NCI-H2196 treated with DMSO at 0.1 percent for 48 hours (cell line): ENCODE measurements at regions not wholly inside any gene's neighbourhood (a gene's known extent, or its start where the extent isn't known, plus 50 kb on each side); places are given as distances from the start of the nearest gene placed in this dataset.
"Not testable (repeated sequence)": the region's sequence is repeated elsewhere in the genome, so short reads cannot be mapped to it uniquely, and the experiment has no call there.

ENCODE experiments used
- DNase-seq: peaks from one replicate; lab custom pipeline; 2025; ENCODE audit not compliant: unreplicated experiment; lab: John Stamatoyannopoulos, UW

DNA sequence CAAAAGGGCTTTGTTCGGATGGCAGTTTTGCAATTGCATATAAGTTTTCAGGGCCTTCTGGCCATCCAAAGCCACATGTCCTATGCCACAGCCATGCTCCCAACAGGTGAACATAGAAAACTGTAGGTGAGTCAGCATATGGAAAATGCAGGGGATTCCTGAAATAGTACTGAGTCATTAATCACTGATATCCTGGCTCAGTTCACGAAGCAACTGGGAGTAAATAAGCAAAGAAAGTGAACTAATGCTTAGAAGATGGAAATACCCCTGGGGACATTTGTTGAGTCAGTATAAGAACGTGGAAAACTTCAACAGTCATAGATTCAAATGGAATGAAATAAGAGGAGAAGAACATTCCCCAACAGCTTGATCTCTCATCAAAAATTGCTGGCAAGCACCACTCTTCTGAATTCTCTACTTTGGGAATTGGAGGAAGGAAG, 148.9 kb upstream of the RUNX1 start:
- no peak for DNase-seq

GRCh38 chr21:35197191-35197590, 148.1 kb upstream of the RUNX1 start:
- no peak for DNase-seq

DNA sequence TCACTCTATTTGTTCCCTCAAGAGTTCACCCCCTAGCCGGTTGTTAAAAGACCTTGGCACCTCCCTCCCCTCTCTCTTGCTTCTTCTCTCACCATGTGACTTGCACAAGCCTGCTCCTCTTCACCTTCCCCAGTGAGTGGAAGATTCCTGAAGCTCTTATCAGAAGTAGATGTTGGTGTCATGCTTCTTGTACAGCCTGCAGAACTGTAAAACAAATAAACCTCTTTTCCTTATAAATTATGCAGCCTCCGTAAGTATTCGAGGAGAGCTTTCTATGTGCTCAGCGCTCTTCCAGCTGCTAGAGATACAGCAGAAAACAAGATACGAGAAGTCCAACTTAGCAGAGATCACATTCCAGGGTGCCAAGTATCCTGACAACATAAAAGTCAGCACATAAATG, 147.0 kb upstream of the RUNX1 start:
- DNase-seq: no peak

GRCh38 chr21:35195232-35195631, 146.1 kb upstream of the RUNX1 start:
- DNase-seq: no peak

GRCh38 chr21:35191754-35192153, 142.7 kb upstream of the RUNX1 start:
- DNase-seq: no peak

GRCh38 chr21:35191128-35191527, 142.0 kb upstream of the RUNX1 start:
- DNase-seq: no peak

GRCh38 chr21:35190201-35190701, 141.1 kb upstream of the RUNX1 start:
- no peak for DNase-seq

DNA sequence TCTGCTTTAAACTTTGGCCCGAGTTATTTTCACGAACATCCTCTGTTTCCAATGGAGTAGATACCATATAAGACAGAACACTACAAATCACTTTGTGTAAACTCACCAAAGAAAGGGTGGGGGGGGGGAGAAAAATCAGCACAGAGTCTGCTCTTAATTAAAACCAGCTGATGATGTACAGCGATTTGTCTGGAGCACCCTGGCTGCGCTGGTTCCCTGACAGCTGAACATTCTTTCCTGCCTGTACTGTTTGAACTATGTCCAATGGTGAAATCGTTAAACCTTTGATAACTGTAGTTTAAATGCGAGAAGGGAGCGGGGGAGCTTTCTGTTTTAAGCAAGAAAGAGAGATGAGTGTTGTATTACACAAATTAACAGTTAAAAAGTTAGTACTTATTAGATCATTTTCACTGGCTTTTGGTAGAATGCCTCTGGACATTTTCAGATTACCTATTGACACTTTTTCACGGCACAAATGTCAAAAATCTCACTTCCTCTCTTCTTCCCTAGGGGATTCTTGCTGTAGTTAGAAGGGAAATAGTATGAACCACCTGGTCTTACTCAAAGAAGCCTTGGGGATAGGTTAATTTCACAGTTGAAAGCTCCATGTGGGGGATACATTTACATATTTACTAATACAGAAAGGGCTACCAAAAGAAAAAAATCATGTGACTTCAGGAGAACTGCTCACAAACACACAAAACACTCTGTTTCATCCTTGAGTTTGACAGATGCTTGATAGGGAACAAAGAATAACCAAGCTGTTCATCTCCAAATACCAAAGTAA, 140.2 kb upstream of the RUNX1 start:
- DNase-seq: no peak

DNA sequence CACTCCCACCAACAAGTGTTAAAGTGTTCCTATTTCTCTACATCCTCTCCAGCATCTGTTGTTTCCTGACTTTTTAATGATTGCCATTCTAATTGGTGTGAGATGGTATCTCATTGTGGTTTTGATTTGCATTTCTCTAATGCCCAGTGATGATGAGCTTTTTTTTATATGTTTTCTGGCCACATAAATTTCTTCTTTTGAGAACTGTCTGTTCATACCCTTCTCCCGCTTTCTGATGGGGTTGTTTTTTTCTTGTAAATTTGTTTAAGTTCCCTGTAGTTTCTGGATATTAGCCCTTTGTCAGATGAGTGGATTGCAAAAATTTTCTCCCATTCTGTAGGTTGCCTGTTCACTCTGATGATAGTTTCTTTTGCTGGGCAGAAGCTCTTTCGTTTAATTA, 134.3 kb upstream of the RUNX1 start:
- not testable (repeated sequence) for DNase-seq

GRCh38 chr21:35179990-35180540, 131.0 kb upstream of the RUNX1 start:
- no peak for DNase-seq

- DNase-seq: no peak
Observed at GRCh38 chr21:35178827-35179226, 129.7 kb upstream of the RUNX1 start.

DNA sequence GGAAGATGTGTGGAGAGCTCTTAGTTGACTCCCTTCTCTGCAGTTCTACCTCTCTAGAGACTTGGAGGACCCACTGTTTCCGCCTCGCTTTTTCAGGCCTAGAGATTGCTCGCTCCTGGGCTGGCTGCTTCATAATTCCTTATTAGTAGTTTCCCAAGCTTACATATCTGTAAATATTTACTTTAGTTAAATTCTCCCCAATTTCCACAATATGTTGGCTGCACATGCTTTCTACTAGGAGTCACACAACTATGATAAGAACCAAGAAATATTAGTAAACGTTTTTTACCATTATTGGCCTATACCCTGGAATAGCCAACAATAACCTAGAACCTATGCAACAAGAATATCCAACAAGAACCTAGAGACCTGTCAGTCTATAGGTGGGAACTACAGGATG, 129.0 kb upstream of the RUNX1 start:
- DNase-seq: no peak

DNA sequence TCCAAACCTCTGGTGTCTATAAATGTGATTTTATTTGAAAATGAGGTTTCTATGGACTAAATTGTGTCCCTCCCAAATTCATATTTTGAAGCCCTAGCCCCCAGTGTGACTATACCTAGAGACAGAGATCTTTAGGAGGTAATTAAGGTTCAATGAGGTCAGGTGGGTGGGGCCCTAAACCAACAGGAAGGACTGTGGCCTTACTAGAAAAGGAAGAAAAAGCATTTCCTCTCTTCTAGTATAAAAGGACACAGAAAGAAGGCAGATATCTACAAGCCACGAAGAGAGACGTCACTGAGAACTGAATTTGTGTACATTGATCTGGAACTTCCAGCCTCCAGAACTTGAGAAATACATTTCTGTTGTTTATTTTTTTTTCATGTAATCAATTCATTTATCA, 123.1 kb upstream of the RUNX1 start:
- no peak for DNase-seq

- DNase-seq: no peak
Observed at GRCh38 chr21:35171385-35171784, 122.3 kb upstream of the RUNX1 start.

DNA sequence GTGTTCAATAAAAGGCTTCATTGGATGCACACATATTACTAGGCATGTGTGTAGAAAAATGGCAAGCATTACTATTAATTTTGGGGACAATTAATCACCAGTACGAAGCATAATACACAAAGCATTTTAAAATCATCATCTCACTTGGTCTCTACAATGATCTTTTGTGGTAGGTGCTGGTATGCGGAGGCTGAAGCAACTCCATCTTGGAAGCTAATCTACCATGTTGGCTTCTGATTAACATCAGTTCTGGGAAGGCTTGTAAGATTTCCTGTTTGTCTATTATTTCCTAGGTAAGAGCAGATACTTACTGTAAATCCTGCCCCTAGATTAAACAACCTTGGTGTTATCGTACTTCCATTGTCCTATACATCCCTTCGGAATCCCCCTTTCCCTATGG, 121.7 kb upstream of the RUNX1 start:
- no peak for DNase-seq

DNA sequence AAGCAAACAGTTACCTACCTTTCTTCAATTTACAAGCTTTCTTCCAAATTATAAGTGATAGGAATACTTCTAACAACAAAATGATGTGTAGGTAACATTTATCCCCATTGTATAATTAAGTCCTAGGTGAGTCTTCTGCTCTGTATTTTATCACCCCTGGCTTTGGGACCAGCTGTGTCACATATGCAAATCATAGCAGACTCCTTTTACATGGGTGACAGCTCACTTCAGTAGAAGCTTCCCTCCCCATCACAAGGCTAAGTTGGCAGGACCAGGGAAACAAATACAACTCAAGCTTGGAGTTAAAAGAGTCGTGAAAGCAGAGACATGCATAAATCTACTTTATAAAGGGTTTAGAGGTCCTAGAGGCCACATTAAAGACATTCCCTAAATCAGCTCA, 121.1 kb upstream of the RUNX1 start:
- no peak for DNase-seq

DNA sequence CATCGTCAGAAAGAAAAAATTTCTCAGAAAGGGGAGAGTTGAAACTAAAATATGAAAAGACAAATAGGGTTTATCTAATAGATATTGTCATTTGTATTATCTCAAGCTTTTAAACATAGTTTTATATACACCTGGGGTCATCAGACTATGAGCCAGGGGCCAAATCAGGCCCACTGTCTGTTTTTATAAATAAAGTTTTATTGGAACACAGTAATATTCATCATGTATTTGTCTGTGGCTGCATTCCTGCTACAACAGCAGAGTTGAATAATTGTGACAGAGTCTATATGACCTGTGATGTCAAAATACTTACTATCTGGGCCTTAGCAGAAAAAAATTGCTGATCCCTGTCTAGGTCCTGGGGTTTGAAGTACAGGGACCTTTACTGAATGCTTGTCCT, 120.5 kb upstream of the RUNX1 start:
- DNase-seq: no peak

DNA sequence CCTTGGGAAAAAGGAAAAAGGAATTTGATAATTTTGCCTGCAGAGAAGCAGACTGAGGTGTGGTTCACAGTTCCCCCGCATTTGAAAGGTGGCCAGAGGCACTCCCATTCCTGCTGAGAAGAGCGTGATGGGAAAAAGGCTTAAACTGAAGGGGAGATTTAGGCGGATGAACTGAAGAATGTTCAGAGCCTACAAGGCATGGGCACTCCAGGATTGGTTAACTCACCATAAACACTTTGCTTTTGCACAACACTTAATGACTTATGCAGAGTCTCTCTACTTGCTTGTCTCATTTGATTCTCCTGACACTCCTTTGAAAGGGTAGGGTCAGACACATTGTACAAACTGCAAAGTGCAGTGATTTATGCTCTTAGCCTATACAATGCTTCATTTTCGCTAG, 119.6 kb upstream of the RUNX1 start:
- no peak for DNase-seq

- DNase-seq: no peak
Observed at GRCh38 chr21:35164971-35165483, 115.9 kb upstream of the RUNX1 start.

DNA sequence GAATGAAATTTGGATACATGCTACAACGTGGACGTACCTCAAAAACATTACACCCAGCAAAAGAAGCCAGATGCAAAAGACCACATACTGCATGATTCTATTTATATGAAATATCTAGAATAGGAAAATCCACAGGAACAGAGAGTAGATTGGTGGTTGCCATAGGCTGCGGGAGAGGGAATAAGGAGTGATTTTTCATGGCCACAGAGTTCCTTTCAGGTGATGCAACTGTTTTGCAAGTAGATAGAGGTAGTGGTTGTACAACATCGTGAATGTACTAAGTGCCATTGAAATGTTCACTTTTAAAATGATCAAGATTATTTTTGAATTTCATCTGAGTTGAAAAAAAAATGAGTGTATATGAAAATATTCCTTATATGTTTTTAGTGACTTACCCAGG, 115.3 kb upstream of the RUNX1 start:
- DNase-seq: no peak

DNA sequence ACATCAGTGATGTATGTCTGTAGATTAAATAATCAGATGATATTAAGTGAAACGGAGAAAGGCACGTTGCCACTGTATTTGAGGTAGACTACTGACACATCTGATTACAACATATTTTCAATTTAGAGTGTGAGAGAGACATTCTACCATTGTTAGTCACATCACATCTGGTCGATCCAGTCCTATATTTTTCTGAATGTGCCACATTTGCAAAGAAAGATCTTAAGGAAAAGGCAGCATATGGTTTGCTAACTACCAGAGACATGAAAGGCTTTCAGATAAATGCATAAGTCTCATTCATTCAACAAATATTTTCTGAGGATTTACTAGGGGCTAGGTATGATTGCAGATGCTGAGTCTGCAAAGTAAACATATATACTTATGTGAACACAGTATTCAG, 114.3 kb upstream of the RUNX1 start:
- DNase-seq: no peak

- no peak for DNase-seq
Observed at GRCh38 chr21:35162831-35163230, 113.7 kb upstream of the RUNX1 start.

DNA sequence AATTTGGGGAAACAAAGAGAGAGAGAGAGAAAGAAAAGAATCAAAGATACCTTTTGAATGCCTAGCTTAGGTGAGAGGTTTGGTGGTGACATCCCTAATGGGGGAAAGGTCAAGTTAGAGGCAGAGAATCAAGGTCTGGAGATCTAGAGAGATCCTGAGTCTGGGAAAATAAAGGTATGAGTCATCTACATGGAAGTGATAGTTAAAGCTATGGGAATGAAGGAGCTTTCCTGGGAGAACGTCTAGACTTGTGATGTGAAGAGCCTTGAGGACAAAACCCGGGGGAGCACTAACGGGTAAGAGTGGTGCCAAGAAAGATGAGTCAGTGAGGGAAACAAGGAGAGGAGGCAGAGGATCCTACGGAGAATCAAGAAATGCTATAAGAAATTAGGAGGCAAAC, 110.8 kb upstream of the RUNX1 start:
- DNase-seq: no peak
